CD4-positive, alpha-beta T cell treated with Interferon gamma for 1 hour (primary cell): ENCODE measurements at regions not wholly inside any gene's neighbourhood (a gene's known extent, or its start where the extent isn't known, plus 50 kb on each side); places are given as distances from the start of the nearest gene placed in this dataset.
"Not testable (repeated sequence)": the region's sequence is repeated elsewhere in the genome, so short reads cannot be mapped to it uniquely, and the experiment has no call there.

ENCODE experiments used
- DNase-seq: peaks from one replicate; pipeline ENCODE4 v3.0.0-alpha.2; 2020

GRCh38 chr12:75695926-75696325 is 184.5 kb upstream of the KRR1 start:
- no peak for DNase-seq

GRCh38 chr12:75694534-75695268 is 183.3 kb upstream of the KRR1 start:
- no peak for DNase-seq

- no peak for DNase-seq
Observed at GRCh38 chr12:75692876-75693275, 181.5 kb upstream of the KRR1 start.

- no peak for DNase-seq
Observed at GRCh38 chr12:75690296-75690955, 179.0 kb upstream of the KRR1 start.

GRCh38 chr12:75686233-75686632 is 174.8 kb upstream of the KRR1 start:
- DNase-seq = not testable (repeated sequence)

- no peak for DNase-seq
Observed at GRCh38 chr12:75685617-75686225, 174.3 kb upstream of the KRR1 start.

GRCh38 chr12:75684678-75685616 is 173.5 kb upstream of the KRR1 start:
- no peak for DNase-seq

GRCh38 chr12:75683995-75684586 is 172.7 kb upstream of the KRR1 start:
- DNase-seq = not testable (repeated sequence)

GRCh38 chr12:75683220-75683619 is 171.8 kb upstream of the KRR1 start:
- DNase-seq = no peak

GRCh38 chr12:75677522-75677921 is 166.1 kb upstream of the KRR1 start:
- no peak for DNase-seq

GRCh38 chr12:75674393-75674792 is 163.0 kb upstream of the KRR1 start:
- DNase-seq = no peak

GRCh38 chr12:75672200-75672599 is 160.8 kb upstream of the KRR1 start:
- DNase-seq = no peak

- DNase-seq = no peak
Observed at GRCh38 chr12:75670216-75670615, 158.8 kb upstream of the KRR1 start.

- no peak for DNase-seq
Observed at GRCh38 chr12:75666939-75667334, 155.5 kb upstream of the KRR1 start.

- DNase-seq = no peak
Observed at GRCh38 chr12:75666126-75666938, 154.9 kb upstream of the KRR1 start.

GRCh38 chr12:75665216-75665615 is 153.8 kb upstream of the KRR1 start:
- DNase-seq = no peak

- no peak for DNase-seq
Observed at GRCh38 chr12:75662511-75663159, 151.2 kb upstream of the KRR1 start.

GRCh38 chr12:75661908-75662307 is 150.5 kb upstream of the KRR1 start:
- no peak for DNase-seq

GRCh38 chr12:75660805-75661404 is 149.5 kb upstream of the KRR1 start:
- DNase-seq = no peak

- DNase-seq = no peak
Observed at GRCh38 chr12:75660107-75660530, 148.7 kb upstream of the KRR1 start.
